K562 (cell line): ENCODE measurements at regions not wholly inside any gene's neighbourhood (a gene's known extent, or its start where the extent isn't known, plus 50 kb on each side); places are given as distances from the start of the nearest gene placed in this dataset.

Experiments
- GTF2F1 ChIP-seq: IDR thresholded peaks from 2 replicates; pipeline ENCODE4 v1.6.1; 2011; ENCODE audit warnings: low read depth, low read length, improper control_type of control experiment
- RFX1 ChIP-seq: fragments of 450-650 bp; IDR thresholded peaks from 2 replicates; pipeline ENCODE4 v1.6.1; 2016; ENCODE audit warnings: mild to moderate bottlenecking, moderate library complexity
- ZNF133 ChIP-seq: fragments of 250-450 bp; sonication (Bioruptor Pico); IDR thresholded peaks from 2 replicates; pipeline ENCODE4 v1.4.0; 2020; ENCODE audit warnings: mild to moderate bottlenecking
- ZNF644 ChIP-seq: fragments of 200-800 bp; sonication (Bioruptor generic); IDR thresholded peaks from 2 replicates; pipeline ENCODE4 v1.6.1; 2016; ENCODE audit warnings: low read depth, missing genetic modification characterization, missing compliant biosample characterization
- ZNF778 ChIP-seq: fragments of 450-650 bp; formaldehyde crosslinking; IDR thresholded peaks from 2 replicates; pipeline ENCODE4 v1.4.0; 2020; ENCODE audit warnings: mild to moderate bottlenecking, moderate library complexity
- TF ChIP-seq, protein P1 (sequence below): fragments of 450-650 bp; IDR thresholded peaks from 2 replicates; pipeline ENCODE4 v1.7.1; 2018; ENCODE audit warnings: mild to moderate bottlenecking, low read depth; ENCODE audit not compliant: partially characterized antibody
- TF ChIP-seq, protein P2 (sequence below): sonication (generic); formaldehyde crosslinking; IDR thresholded peaks from 2 replicates; pipeline ENCODE4 v1.8.0; 2022; ENCODE audit warnings: mild to moderate bottlenecking, missing genetic modification reagents
- TF ChIP-seq, protein P3 (sequence below): sonication (generic); formaldehyde crosslinking; IDR thresholded peaks from 2 replicates; pipeline ENCODE4 v1.8.1; 2023; ENCODE audit warnings: mild to moderate bottlenecking, missing genetic modification reagents

DNA sequence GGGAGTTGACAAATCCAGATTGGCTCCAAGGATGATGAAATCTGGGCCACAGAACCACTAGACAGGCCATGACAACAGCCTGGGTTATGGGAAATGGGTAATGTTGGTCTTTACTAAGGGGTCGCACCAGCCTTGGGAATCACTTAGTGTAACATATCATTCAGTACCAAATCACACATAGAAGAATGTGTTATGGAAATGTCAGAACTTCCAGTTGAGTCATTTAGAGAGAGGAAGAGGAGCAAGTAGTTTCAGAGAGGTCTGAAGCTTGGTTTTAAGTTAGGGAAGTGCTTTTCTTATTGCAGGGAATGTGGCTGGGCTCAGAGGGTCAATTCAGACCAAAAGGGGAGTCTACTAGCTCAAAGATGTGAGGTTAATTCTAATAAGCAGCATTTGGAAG lies 241.6 kb upstream of the ZPLD1 start (continued):
- TF ChIP-seq ZNF644 (tag) (no peak), RFX1 (no peak), ZNF778 (CRISPR knock-in tag) (no peak), GTF2F1 (no peak), ZNF133 (no peak)
- TF ChIP-seq, protein P1, sequence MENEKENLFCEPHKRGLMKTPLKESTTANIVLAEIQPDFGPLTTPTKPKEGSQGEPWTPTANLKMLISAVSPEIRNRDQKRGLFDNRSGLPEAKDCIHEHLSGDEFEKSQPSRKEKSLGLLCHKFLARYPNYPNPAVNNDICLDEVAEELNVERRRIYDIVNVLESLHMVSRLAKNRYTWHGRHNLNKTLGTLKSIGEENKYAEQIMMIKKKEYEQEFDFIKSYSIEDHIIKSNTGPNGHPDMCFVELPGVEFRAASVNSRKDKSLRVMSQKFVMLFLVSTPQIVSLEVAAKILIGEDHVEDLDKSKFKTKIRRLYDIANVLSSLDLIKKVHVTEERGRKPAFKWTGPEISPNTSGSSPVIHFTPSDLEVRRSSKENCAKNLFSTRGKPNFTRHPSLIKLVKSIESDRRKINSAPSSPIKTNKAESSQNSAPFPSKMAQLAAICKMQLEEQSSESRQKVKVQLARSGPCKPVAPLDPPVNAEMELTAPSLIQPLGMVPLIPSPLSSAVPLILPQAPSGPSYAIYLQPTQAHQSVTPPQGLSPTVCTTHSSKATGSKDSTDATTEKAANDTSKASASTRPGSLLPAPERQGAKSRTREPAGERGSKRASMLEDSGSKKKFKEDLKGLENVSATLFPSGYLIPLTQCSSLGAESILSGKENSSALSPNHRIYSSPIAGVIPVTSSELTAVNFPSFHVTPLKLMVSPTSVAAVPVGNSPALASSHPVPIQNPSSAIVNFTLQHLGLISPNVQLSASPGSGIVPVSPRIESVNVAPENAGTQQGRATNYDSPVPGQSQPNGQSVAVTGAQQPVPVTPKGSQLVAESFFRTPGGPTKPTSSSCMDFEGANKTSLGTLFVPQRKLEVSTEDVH = no peak
- TF ChIP-seq, protein P2, sequence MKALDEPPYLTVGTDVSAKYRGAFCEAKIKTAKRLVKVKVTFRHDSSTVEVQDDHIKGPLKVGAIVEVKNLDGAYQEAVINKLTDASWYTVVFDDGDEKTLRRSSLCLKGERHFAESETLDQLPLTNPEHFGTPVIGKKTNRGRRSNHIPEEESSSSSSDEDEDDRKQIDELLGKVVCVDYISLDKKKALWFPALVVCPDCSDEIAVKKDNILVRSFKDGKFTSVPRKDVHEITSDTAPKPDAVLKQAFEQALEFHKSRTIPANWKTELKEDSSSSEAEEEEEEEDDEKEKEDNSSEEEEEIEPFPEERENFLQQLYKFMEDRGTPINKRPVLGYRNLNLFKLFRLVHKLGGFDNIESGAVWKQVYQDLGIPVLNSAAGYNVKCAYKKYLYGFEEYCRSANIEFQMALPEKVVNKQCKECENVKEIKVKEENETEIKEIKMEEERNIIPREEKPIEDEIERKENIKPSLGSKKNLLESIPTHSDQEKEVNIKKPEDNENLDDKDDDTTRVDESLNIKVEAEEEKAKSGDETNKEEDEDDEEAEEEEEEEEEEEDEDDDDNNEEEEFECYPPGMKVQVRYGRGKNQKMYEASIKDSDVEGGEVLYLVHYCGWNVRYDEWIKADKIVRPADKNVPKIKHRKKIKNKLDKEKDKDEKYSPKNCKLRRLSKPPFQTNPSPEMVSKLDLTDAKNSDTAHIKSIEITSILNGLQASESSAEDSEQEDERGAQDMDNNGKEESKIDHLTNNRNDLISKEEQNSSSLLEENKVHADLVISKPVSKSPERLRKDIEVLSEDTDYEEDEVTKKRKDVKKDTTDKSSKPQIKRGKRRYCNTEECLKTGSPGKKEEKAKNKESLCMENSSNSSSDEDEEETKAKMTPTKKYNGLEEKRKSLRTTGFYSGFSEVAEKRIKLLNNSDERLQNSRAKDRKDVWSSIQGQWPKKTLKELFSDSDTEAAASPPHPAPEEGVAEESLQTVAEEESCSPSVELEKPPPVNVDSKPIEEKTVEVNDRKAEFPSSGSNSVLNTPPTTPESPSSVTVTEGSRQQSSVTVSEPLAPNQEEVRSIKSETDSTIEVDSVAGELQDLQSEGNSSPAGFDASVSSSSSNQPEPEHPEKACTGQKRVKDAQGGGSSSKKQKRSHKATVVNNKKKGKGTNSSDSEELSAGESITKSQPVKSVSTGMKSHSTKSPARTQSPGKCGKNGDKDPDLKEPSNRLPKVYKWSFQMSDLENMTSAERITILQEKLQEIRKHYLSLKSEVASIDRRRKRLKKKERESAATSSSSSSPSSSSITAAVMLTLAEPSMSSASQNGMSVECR = no peak
- TF ChIP-seq, protein P3, sequence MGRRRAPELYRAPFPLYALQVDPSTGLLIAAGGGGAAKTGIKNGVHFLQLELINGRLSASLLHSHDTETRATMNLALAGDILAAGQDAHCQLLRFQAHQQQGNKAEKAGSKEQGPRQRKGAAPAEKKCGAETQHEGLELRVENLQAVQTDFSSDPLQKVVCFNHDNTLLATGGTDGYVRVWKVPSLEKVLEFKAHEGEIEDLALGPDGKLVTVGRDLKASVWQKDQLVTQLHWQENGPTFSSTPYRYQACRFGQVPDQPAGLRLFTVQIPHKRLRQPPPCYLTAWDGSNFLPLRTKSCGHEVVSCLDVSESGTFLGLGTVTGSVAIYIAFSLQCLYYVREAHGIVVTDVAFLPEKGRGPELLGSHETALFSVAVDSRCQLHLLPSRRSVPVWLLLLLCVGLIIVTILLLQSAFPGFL (CRISPR knock-in tag) = no peak
